ENCODE measurements at regions not wholly inside any gene's neighbourhood (a gene's known extent, or its start where the extent isn't known, plus 50 kb on each side); places are given as distances from the start of the nearest gene placed in this dataset.

DNA sequence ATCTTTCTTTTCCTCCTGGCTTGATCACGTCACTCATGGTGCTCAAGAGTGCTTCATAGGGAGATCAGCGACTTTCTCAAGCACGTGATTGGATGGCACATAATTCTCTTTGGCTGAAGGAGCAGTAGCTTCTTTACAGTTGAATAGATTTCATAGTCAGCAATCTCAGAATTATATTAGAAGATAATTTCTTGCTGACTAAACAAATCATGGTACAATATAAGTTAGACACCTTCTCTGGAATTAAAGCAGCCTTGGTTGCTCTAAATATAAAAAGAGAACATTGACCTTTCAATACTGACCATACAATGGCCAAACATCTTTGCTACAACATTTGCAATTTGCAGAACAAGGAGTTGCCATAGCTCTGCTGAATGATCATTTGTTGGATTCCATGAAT, 238.5 kb upstream of the CHST9 start:
- H3K27me3 ChIP-seq (ENCODE audit: control insufficient read depth, insufficient read depth, low read length) = no peaks in the 10 kb centered on the region
- no peaks in the 10 kb centered on the region for H3K4me1 ChIP-seq (ENCODE audit: control insufficient read depth, insufficient read depth, low read length)
- H3K27ac ChIP-seq (ENCODE audit: low read depth, low read length) = no peak overlapping the region
- no peaks in the 10 kb centered on the region for H3K9me3 ChIP-seq (ENCODE audit: control insufficient read depth, insufficient read depth, low read depth, low read length)
- H3K9ac ChIP-seq (ENCODE audit: low read length) = no peak overlapping the region
- no peak overlapping the region for H3K4me3 ChIP-seq (ENCODE audit: low read depth, low read length)
- no peaks in the 10 kb centered on the region for H3K36me3 ChIP-seq (ENCODE audit: control insufficient read depth, insufficient read depth, low read length)

DNA sequence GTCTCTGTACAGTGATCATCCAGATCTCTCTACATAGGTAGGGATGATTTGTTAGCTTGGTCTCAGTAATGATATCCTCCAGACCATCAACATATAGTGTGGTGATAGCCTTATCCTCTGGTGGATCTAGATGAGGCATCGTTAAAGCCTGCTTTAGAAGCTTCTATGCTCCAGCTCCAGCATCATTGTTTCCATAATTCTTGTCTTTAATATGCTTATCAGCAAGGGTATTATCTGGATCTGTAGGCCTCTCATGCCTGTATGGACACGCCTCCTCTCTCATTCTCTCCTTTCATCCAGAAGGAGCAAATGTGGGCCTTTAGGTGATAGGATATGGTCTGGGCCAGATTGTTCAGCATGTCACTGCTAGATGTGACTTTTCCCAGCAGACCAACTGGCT, 234.5 kb upstream of the CHST9 start:
- no peaks in the 10 kb centered on the region for H3K36me3 ChIP-seq (ENCODE audit: control insufficient read depth, insufficient read depth, low read length)
- H3K27ac ChIP-seq (ENCODE audit: low read depth, low read length) = no peak overlapping the region
- H3K4me3 ChIP-seq (ENCODE audit: low read depth, low read length) = no peak overlapping the region
- no peak overlapping the region for H3K9ac ChIP-seq (ENCODE audit: low read length)
- no peaks in the 10 kb centered on the region for H3K27me3 ChIP-seq (ENCODE audit: control insufficient read depth, insufficient read depth, low read length)
- no peaks in the 10 kb centered on the region; the same call in 1 of the 2 replicates for H3K4me1 ChIP-seq (ENCODE audit: control insufficient read depth, insufficient read depth, low read length)
- H3K9me3 ChIP-seq (ENCODE audit: control insufficient read depth, insufficient read depth, low read depth, low read length) = no peaks in the 10 kb centered on the region

DNA sequence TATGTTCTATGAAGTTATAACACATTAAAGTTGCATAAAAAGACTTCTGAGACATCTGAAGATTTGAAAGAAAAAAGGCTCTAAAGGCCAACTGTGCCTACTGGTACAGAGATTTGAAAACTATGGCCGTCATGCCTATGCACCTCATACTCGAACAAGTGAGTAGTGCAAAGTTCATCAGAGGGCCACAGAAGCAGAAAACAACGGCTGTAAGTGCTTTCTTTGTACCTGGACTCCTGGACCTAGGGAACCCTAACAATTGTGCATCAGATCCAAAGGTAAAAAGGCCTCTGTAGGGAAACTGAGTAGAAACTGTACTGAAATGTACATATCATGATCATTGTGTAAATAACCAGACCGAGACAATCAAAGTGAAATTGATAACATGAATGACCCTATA, 230.4 kb upstream of the CHST9 start:
- Histone ChIP-seq H3K9me3 (ENCODE audit: control insufficient read depth, insufficient read depth, low read depth, low read length) (no peaks in the 10 kb centered on the region), H3K4me1 (ENCODE audit: control insufficient read depth, insufficient read depth, low read length) (peaks cover 6% of the 10 kb centered on the region; the same call in 1 of the 2 replicates), H3K36me3 (ENCODE audit: control insufficient read depth, insufficient read depth, low read length) (no peaks in the 10 kb centered on the region), H3K27ac (ENCODE audit: low read depth, low read length) (no peak overlapping the region), H3K9ac (ENCODE audit: low read length) (no peak overlapping the region), H3K4me3 (ENCODE audit: low read depth, low read length) (no peak overlapping the region), H3K27me3 (ENCODE audit: control insufficient read depth, insufficient read depth, low read length) (no peaks in the 10 kb centered on the region)

DNA sequence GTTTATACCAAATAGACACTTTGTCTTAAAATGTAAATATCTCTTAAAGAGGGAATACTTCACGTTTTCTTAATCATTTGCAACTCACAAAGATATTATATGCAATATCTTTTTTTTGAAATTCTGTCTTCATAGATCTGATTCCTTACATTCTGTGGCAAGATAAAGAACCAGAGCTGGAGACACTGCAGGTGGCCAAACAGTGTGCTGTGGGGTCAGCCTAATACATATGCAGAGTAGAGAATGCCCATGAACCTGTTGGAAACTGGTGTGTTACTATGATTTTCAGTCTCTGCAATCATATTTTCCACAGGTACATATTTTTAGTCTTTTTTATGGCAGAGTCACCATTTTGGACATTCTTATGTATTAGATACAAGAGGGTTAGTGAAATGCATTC, 229.6 kb upstream of the CHST9 start:
- H3K27me3 ChIP-seq (ENCODE audit: control insufficient read depth, insufficient read depth, low read length) = no peaks in the 10 kb centered on the region
- H3K9ac ChIP-seq (ENCODE audit: low read length) = no peak overlapping the region
- no peak overlapping the region for H3K4me3 ChIP-seq (ENCODE audit: low read depth, low read length)

DNA sequence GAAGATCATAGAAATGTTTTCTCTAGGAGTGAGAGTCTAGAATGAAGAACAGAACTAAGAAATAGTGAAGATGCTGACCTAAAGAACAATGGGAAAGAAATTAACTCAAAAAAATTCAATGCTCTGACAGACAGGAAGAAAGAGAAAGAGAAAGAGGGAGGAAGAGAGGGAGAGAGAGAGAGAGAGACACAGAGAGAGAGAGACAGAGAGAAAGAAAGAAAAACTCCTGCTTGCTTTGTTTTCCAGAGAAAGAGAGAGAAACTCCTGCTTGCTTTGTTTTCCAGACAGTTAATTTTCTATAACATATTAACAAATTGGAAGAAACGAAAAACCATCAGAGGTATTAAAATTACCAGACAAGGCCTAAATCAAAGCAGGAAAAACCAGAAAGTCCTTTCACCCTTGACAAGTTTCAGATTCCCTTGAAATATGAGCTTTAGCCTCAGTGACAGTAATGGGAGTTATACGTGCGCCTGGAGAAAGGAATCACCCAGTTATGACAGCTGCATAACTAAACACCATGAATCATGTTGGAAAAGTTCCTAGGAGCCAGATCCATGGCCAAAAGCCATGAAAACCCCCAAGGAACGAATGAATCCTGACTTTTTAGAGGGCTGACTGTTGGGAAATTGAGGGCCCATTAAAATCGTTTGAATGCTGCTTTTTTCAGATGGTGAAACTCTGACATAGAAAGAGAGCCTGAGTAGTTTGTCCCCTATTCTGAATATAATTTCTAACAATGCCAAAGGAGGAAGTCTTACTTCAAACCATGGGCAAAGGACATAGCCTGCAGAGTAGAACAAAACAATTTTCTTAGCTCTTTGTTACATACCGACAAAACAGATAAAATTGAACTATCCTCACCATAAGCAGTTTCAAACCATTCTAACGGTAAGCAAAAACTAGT, 228.6 kb upstream of the CHST9 start:
- peaks cover 6% of the 10 kb centered on the region; the same call in 1 of the 2 replicates for H3K4me1 ChIP-seq (ENCODE audit: control insufficient read depth, insufficient read depth, low read length)
- no peak overlapping the region for H3K27ac ChIP-seq (ENCODE audit: low read depth, low read length)
- H3K36me3 ChIP-seq (ENCODE audit: control insufficient read depth, insufficient read depth, low read length) = no peaks in the 10 kb centered on the region
- no peaks in the 10 kb centered on the region for H3K9me3 ChIP-seq (ENCODE audit: control insufficient read depth, insufficient read depth, low read depth, low read length)
- H3K27me3 ChIP-seq (ENCODE audit: control insufficient read depth, insufficient read depth, low read length) = no peaks in the 10 kb centered on the region
- no peak overlapping the region for H3K4me3 ChIP-seq (ENCODE audit: low read depth, low read length)
- no peak overlapping the region for H3K9ac ChIP-seq (ENCODE audit: low read length)

More for the DNA sequence above, 229.6 kb upstream of the CHST9 start:
- Histone ChIP-seq H3K36me3 (ENCODE audit: control insufficient read depth, insufficient read depth, low read length) (no peaks in the 10 kb centered on the region), H3K4me1 (ENCODE audit: control insufficient read depth, insufficient read depth, low read length) (peaks cover 6% of the 10 kb centered on the region; the same call in 1 of the 2 replicates), H3K9me3 (ENCODE audit: control insufficient read depth, insufficient read depth, low read depth, low read length) (no peaks in the 10 kb centered on the region), H3K27ac (ENCODE audit: low read depth, low read length) (no peak overlapping the region)

DNA sequence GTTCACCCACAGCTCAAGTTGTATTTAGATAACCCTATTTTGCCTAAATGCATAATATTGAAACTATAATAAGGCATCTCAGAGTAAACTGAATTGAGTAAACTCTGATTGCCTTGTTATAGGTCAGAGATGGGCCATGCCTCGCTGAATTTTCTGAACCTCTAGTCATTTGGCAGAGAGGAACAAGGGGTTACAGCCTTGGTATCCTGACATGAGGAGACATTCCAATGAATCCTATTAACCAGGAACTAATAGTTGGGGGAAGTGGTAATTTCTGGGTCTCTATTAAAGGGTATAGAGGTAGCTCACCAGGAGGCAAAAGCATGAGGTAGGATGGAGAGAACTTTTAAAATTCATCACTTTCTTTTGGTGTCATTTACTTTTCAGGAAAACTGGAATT, 227.4 kb upstream of the CHST9 start:
- Histone ChIP-seq H3K27ac (ENCODE audit: low read depth, low read length) (no peak overlapping the region), H3K27me3 (ENCODE audit: control insufficient read depth, insufficient read depth, low read length) (no peaks in the 10 kb centered on the region)

DNA sequence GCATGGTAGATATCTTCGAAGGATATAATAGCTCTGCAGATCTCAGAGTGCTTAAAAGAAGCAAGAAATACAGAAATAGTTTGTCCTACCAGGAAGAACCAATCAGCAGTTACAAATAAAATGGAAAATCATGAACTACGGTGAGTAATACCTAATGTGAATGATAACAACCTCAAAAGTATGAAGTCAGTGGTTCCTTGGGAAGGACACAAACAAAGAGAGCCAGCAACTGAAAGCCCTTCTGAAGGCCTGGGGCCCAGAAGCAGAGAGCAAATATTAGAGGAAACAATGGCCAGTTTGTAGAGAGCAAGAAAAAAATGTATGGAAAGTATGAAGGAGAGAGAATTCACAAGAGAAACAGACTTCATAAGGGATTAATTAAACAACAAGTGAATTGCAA, 226.8 kb upstream of the CHST9 start:
- Histone ChIP-seq H3K27ac (ENCODE audit: low read depth, low read length) (no peak overlapping the region), H3K9ac (ENCODE audit: low read length) (no peak overlapping the region), H3K27me3 (ENCODE audit: control insufficient read depth, insufficient read depth, low read length) (no peaks in the 10 kb centered on the region), H3K4me3 (ENCODE audit: low read depth, low read length) (no peak overlapping the region), H3K9me3 (ENCODE audit: control insufficient read depth, insufficient read depth, low read depth, low read length) (no peaks in the 10 kb centered on the region), H3K4me1 (ENCODE audit: control insufficient read depth, insufficient read depth, low read length) (peaks cover 6% of the 10 kb centered on the region; the same call in 1 of the 2 replicates), H3K36me3 (ENCODE audit: control insufficient read depth, insufficient read depth, low read length) (no peaks in the 10 kb centered on the region)

More for the DNA sequence above, 227.4 kb upstream of the CHST9 start:
- no peak overlapping the region for H3K9ac ChIP-seq (ENCODE audit: low read length)
- H3K36me3 ChIP-seq (ENCODE audit: control insufficient read depth, insufficient read depth, low read length) = no peaks in the 10 kb centered on the region
- no peak overlapping the region for H3K4me3 ChIP-seq (ENCODE audit: low read depth, low read length)
- peaks cover 6% of the 10 kb centered on the region; the same call in 1 of the 2 replicates for H3K4me1 ChIP-seq (ENCODE audit: control insufficient read depth, insufficient read depth, low read length)
- H3K9me3 ChIP-seq (ENCODE audit: control insufficient read depth, insufficient read depth, low read depth, low read length) = no peaks in the 10 kb centered on the region

DNA sequence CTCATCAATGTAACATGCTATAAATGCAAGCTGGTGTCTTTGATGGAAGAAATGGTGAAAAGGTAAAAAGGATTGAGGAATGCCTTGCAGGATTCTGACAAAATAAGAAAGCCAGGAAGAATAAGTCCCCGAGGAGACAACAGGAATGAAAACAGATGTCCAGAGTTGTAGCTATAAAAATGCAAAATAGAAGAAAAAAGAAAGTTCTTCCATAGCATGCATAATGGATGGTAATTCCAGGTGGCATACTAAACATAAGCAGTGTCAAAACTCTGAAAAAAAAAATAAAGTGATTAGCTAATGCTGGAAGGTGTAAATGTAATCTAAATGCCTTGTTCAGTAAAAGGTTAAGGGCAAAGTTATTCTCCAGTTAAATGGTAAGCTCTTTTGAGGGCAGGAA, 225.9 kb upstream of the CHST9 start:
- Histone ChIP-seq H3K4me3 (ENCODE audit: low read depth, low read length) (no peak overlapping the region), H3K9me3 (ENCODE audit: control insufficient read depth, insufficient read depth, low read depth, low read length) (no peaks in the 10 kb centered on the region), H3K27me3 (ENCODE audit: control insufficient read depth, insufficient read depth, low read length) (no peaks in the 10 kb centered on the region), H3K36me3 (ENCODE audit: control insufficient read depth, insufficient read depth, low read length) (no peaks in the 10 kb centered on the region), H3K4me1 (ENCODE audit: control insufficient read depth, insufficient read depth, low read length) (peaks cover 6% of the 10 kb centered on the region; the same call in 1 of the 2 replicates), H3K9ac (ENCODE audit: low read length) (no peak overlapping the region), H3K27ac (ENCODE audit: low read depth, low read length) (no peak overlapping the region)

DNA sequence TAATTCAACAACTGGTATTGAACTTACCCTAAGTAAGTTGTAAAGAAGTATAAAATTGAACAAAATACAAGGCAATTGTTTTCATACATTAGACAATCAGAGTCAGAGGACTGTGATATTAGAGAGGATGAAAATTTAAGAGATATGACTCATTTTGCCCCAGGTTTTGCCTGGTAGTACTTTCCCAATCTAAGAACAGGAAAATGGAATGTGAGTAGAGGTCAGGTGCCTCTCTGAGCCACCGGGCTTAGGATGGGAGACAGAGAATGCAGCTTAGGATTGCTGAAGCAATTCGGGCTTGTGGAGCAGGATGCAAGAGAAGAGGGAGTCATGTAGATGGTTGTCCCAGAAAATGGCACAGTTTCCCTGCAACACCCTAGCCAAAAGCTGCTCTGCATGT, 219.7 kb upstream of the CHST9 start:
- H3K27ac ChIP-seq (ENCODE audit: low read depth, low read length) = no peak overlapping the region
- no peaks in the 10 kb centered on the region for H3K36me3 ChIP-seq (ENCODE audit: control insufficient read depth, insufficient read depth, low read length)
- H3K4me3 ChIP-seq (ENCODE audit: low read depth, low read length) = no peak overlapping the region
- no peaks in the 10 kb centered on the region for H3K4me1 ChIP-seq (ENCODE audit: control insufficient read depth, insufficient read depth, low read length)
- H3K27me3 ChIP-seq (ENCODE audit: control insufficient read depth, insufficient read depth, low read length) = no peaks in the 10 kb centered on the region
- H3K9me3 ChIP-seq (ENCODE audit: control insufficient read depth, insufficient read depth, low read depth, low read length) = no peaks in the 10 kb centered on the region
- H3K9ac ChIP-seq (ENCODE audit: low read length) = no peak overlapping the region

DNA sequence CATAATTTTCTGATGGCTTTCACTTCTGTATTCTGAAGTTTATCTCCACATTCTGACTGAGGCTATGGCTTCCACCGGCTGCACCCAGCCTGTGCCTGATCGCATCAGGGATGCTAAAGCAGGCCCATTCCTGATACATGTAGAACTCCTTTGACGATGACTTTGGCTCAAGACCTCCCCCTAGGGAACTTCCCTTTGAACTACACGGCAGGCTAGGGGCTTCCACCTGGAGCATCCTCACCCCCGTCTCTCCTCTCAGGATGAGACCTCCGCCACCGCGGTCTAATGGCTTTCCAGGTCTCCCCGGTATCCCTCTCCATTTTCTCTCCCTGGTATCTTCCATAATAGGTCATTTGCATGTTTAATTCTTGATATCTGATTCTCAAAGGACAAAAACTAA, 214.9 kb upstream of the CHST9 start:
- Histone ChIP-seq H3K36me3 (ENCODE audit: control insufficient read depth, insufficient read depth, low read length) (no peaks in the 10 kb centered on the region), H3K4me3 (ENCODE audit: low read depth, low read length) (no peak overlapping the region), H3K9ac (ENCODE audit: low read length) (no peak overlapping the region), H3K4me1 (ENCODE audit: control insufficient read depth, insufficient read depth, low read length) (no peaks in the 10 kb centered on the region), H3K27ac (ENCODE audit: low read depth, low read length) (no peak overlapping the region), H3K27me3 (ENCODE audit: control insufficient read depth, insufficient read depth, low read length) (no peaks in the 10 kb centered on the region), H3K9me3 (ENCODE audit: control insufficient read depth, insufficient read depth, low read depth, low read length) (no peaks in the 10 kb centered on the region)

DNA sequence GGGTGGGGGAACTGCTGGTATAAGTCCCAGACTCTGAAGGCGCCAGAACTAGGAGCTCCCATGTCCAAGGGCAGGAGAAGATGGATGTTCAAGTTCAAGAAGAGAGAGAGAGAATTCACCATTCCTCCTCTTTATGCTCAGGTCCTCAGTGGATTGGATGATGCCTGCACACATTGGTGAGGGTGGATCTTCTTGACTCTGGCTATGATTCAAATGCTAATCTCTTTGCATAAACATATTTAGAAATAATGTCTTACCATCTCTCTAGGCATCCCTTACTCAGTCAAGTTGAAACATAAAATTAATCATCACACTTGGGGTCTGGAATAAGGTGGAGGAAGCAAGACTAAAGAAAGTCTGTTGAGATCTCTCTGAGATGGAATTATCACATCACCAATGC, 210.6 kb upstream of the CHST9 start:
- Histone ChIP-seq H3K9me3 (ENCODE audit: control insufficient read depth, insufficient read depth, low read depth, low read length) (no peaks in the 10 kb centered on the region), H3K4me1 (ENCODE audit: control insufficient read depth, insufficient read depth, low read length) (no peaks in the 10 kb centered on the region), H3K27ac (ENCODE audit: low read depth, low read length) (no peak overlapping the region), H3K36me3 (ENCODE audit: control insufficient read depth, insufficient read depth, low read length) (no peaks in the 10 kb centered on the region), H3K4me3 (ENCODE audit: low read depth, low read length) (no peak overlapping the region), H3K27me3 (ENCODE audit: control insufficient read depth, insufficient read depth, low read length) (no peaks in the 10 kb centered on the region), H3K9ac (ENCODE audit: low read length) (no peak overlapping the region)

All from HUES6 (cell line).